Testis (tissue), 2 donors: ENCODE measurements at regions not wholly inside any gene's neighbourhood (a gene's known extent, or its start where the extent isn't known, plus 50 kb on each side); places are given as distances from the start of the nearest gene placed in this dataset.

Experiments
- CTCF ChIP-seq, 3 experiments: fragments of 450-650 bp in 2 of 3; fragments of 200-600 bp in 1 of 3; sonication (generic) in 1 of 3; IDR thresholded peaks; one replicate each; pipeline ENCODE4 v1.5.1; 2016 to 2019; ENCODE audit warnings: antibody characterized with exemption in 3 of 3, mild to moderate bottlenecking in 2 of 3, moderate library complexity in 1 of 3
- POLR2A ChIP-seq: fragments of 450-650 bp; IDR thresholded peaks from one replicate; pipeline ENCODE4 v1.6.1; 2017; ENCODE audit warnings: antibody characterized with exemption, mild to moderate bottlenecking, moderate library complexity

GRCh38 chr5:153350175-153350883, 140.1 kb upstream of the GRIA1 start:
- TF ChIP-seq CTCF (IDR thresholded peaks at IDR 0.05) (no peak), POLR2A (no peak)
